HG02981 (cell line): ENCODE measurements at regions not wholly inside any gene's neighbourhood (a gene's known extent, or its start where the extent isn't known, plus 50 kb on each side); places are given as distances from the start of the nearest gene placed in this dataset.
A peak's percentile ranks its signal among the peaks of the same experiment; 100 is the strongest.
"Not testable (repeated sequence)": the region's sequence is repeated elsewhere in the genome, so short reads cannot be mapped to it uniquely, and the experiment has no call there.

Experiments
- ATAC-seq: cut with Tn5 transposase; IDR thresholded peaks from one replicate; pipeline ENCODE4 v1.9.1; 2021; ENCODE audit warnings: mild to moderate bottlenecking, moderate library complexity; ENCODE audit not compliant: unreplicated experiment

DNA sequence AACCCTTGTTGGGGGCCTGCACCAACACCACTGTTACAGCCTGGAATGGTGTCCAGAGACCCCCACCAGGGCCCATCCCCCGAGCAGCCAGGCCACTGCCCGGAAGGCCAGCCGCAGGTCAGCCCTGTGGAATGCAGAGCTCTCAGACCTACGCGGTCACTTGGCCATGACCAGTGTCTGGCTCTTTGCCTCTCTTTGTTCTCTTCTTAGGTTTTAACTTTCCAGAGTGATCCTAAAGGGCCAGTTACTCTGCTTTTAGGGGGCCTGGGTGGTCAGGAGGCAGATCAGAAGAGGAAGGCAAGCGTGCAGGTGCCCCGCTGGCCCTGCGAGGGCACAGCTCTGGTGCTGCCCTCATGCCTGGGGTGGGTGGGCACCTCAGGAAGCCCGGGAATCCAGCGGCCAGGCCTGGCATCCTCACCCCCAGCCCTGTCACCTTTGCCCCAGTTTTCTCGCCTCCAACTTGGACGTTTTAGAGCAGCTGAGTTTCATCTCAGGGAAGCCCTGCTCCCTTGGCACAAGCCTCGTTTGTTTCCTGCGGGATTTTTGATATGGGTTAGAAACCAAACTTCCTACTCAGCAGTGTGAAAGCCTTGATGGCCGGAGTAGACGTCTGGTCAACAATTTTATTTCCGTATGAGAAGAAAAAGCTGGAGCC lies 62.5 kb upstream of the CHST15 start:
- no peak for ATAC-seq

- peak; percentile 70 for ATAC-seq
Measured at GRCh38 chr10:124153023-124153826, 59.8 kb upstream of the CHST15 start.

- ATAC-seq, result no peak
Measured at GRCh38 chr10:124152139-124153022, 59.0 kb upstream of the CHST15 start.

DNA sequence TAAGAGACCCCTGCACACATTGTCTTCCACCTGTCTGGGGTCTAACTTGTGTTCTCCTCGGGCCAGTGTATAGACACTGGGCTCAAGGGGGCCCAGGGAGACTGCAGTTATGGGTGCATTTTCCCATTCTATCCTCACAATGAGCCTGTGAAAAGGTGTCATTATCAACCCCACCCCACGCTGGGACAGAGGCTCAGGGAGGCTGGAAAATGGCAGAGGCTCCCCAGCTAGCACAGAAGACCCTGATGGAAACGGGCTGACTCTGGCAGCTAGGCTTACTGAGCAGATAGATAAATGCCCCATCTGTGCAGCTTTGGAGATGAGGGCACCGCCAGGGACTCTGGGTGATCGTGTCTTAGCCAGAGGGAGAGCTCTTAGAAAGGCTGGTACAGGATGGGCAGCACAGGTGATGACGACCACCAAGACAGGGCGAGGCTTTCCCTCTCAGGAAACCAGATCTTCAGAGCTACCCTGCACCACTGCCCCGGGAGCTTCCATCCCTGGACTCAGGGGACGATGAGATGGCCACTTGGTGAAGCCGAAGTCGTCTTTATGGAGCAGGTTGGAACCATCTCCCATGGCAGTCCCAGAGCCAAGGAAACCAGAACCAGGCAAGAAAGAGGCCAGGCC lies 58.2 kb upstream of the CHST15 start:
- no peak for ATAC-seq

- ATAC-seq, result no peak
Measured at GRCh38 chr10:124150807-124151417, 57.5 kb upstream of the CHST15 start.

GRCh38 chr10:124150189-124150806 lies 56.9 kb upstream of the CHST15 start:
- ATAC-seq, result no peak

- ATAC-seq, result peak; percentile 44
Measured at GRCh38 chr10:124149189-124150042, 56.0 kb upstream of the CHST15 start.

DNA sequence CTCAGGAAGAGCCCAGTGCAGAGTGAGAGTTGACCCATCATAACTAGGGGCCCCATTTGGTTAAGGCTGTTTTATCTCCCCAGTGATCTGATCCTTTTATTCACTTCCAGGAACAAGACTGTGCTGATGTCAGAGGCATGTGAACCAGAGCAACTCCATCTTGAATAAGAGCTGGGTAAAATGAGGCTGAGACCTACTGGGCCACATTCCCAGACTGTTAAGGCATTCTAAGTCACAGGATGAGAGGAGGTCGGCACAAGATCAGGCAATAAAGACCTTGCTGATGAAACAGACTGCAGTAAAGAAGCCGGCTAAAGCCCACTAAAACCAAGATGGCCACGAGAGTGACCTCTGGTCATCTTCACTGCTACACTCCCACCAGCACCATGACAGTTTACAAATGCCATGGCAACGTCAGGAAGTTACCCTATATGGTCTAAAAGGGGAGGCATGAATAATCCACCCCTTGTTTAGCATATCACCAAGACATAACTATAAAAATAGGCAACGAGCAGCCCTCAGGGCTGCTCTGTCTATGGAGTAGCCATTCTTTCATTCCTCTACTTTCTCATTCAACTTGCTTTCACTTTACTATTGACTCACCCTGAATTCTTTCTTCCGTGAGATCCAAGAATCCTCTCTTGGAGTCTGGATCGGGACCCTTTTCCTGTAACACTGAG lies 55.3 kb upstream of the CHST15 start:
- not testable (repeated sequence) for ATAC-seq

- ATAC-seq, result no peak
Measured at GRCh38 chr10:124146483-124146882, 53.1 kb upstream of the CHST15 start.

DNA sequence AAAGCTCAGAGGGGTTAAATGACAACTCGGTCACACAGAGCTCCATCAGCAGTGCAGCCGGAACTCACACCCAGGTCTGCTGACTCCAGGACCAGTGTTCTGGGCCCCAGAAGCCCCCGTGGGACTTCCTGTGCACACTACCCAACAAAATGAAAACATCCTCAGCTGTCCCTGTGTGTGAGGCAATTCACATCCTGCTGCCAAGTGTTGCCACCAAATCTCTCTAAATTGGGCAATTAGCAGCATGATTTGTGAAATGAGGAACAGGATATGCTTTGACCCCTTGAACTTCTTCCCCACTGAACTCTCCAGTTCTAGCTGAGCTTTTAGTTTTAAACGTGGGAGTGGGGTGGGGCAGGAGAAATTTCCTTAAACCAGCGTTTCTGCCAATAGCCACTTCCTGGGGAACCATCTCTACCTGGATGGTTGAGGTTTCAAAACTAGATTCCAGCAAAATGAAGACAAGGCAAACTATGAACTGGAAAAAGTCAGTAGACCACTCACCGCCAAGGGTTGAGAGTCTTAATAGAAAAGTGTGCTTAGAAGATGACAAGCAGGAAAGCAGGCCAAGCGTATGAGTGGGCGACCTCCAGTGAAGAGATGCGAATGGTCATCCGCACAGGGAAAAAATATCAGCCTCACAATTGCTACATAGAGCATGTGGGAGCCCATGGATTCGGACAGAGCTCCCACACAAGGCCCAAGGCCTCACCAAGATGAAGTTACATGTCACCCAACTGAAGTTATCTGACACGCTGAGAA lies 51.9 kb upstream of the CHST15 start:
- ATAC-seq, result no peak

- ATAC-seq, result no peak
Measured at GRCh38 chr10:124144536-124144935, 51.1 kb upstream of the CHST15 start.

GRCh38 chr10:124143721-124144120 lies 50.3 kb upstream of the CHST15 start:
- no peak for ATAC-seq
